Esophagus squamous epithelium (tissue), 4 donors: ENCODE measurements at regions not wholly inside any gene's neighbourhood (a gene's known extent, or its start where the extent isn't known, plus 50 kb on each side); places are given as distances from the start of the nearest gene placed in this dataset.

ENCODE experiments used
- CTCF ChIP-seq, 6 experiments: fragments of 450-650 bp in 4 of 6; fragments of 200-600 bp in 2 of 6; sonication (generic) in 2 of 6; IDR thresholded peaks; one replicate each; pipeline ENCODE4 v1.5.1; 2016 to 2019; ENCODE audit warnings: antibody characterized with exemption in 6 of 6, mild to moderate bottlenecking in 4 of 6, moderate library complexity in 4 of 6
- POLR2A ChIP-seq, 4 donors: fragments of 450-650 bp; IDR thresholded peaks; one replicate each; pipeline ENCODE4 v1.6.1; 2017; ENCODE audit warnings: antibody characterized with exemption in 4 of 4, mild to moderate bottlenecking in 4 of 4, moderate library complexity in 3 of 4

DNA sequence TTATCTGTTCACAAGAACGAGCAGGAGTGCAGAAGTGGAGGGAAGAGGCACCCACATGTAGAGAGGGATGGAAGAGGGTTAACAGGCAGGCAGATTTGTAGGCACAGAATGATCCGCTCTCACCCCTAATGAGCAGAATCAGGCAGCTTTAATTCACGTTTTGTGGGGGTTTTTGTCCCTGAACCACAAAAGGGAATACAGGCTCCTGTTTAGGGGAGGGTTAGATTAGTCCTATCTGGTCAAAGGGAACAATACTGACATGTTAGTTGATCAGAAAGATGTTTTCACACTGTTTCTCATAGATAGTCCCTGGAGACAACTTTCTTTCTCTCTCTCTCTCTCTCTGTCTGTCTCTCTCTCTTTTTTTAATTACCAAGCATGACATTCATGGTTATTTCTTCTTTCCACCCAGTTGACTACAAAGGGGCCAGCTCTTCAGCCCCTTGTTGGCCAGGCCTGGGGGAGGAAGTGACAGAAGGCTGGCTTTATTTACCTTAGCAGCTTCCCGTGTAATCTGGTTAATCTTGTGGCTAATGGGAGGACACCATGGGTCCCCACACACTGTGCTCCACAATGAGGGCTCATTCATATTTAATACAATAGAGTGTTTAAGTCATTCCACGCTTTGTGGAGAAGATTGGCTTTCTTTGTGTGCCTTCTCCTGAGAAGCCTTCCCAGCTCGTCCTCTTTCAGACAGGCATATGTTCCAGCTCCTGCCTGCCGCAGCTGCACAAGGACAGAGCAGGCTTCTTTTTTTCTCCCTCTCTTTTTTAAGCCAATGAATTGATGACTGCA, 958.8 kb downstream of the TFAP2A start:
- TF ChIP-seq CTCF (IDR thresholded peaks at IDR 0.05) (no peak), POLR2A (IDR thresholded peaks at IDR 0.05) (no peak)
